NCI-H1694 treated with DMSO at 0.1 percent for 48 hours (cell line): ENCODE measurements at regions not wholly inside any gene's neighbourhood (a gene's known extent, or its start where the extent isn't known, plus 50 kb on each side); places are given as distances from the start of the nearest gene placed in this dataset.
A peak's percentile ranks its signal among the peaks of the same experiment; 100 is the strongest.
"Not testable (repeated sequence)": the region's sequence is repeated elsewhere in the genome, so short reads cannot be mapped to it uniquely, and the experiment has no call there.

ENCODE experiments used
- DNase-seq: peaks from one replicate; lab custom pipeline; 2025; lab: John Stamatoyannopoulos, UW

DNA sequence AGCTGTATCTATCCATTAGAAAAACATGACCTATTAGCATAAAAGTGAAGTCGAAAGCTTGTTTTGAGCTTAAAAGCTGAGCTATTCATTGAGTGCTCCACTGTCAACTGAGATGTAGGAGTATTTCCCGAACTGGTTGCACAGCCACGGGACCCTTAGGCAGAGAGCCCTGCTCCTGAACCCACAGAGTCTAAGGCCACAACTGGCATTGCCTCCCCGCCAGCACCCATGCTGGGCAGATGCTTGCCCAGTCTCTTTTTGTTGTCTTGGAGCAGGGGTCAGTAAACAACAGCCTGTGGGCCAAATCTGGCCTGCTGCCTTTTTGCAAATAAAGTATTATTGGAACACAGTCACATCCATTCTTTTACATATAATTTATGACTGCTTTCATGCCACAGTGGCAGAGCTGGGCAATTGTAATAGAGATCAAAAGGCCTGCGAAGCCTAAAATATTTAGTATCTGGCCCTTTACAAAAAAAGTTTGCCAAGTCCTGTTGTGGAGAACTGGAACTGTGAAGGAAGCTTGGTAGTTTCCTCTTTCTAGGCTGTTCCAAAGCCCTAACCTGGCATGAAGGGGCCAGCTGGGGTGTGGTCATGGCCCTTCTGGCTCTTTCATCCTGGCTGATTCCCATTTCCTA is 58.4 kb upstream of the WAPL start:
- no peak for DNase-seq

DNA sequence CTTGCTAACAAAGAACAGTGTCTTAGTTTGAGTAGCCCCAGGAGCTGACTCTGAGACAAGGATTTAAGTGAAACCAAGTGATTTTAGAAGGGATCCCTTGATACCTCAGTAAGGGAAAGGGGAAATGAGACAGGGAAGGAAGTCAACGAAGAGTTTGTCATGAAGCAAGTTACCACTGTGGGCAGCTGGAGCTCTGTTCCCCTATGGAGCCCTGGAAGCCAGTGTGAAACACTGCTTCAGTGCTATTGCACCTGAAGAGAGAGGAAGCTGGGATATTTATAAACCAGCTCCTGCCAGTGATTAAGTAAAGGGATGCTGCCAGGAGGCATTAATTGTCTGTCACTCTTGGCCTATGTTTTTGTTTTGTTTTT is 58.9 kb upstream of the WAPL start:
- no peak for DNase-seq

DNA sequence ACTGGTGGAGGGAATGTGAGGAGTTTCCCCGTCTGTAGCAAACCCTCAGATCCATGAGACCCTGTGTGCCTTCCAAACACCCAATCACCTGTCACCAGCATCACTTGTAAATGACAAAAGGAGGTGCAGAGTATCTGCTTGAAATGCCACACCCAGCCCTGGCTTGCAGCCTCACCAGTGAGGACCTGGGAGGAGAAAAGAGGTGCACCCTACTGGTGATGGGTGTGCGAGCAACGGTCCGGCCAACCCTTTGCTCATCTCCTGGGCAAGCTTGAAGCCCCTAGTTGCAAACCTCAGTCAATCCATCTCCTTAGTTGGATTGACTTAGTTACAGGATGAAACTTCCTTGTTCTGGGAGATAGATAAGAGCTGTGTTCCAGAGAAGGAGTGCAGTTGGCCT is 62.4 kb upstream of the WAPL start:
- no peak for DNase-seq

DNA sequence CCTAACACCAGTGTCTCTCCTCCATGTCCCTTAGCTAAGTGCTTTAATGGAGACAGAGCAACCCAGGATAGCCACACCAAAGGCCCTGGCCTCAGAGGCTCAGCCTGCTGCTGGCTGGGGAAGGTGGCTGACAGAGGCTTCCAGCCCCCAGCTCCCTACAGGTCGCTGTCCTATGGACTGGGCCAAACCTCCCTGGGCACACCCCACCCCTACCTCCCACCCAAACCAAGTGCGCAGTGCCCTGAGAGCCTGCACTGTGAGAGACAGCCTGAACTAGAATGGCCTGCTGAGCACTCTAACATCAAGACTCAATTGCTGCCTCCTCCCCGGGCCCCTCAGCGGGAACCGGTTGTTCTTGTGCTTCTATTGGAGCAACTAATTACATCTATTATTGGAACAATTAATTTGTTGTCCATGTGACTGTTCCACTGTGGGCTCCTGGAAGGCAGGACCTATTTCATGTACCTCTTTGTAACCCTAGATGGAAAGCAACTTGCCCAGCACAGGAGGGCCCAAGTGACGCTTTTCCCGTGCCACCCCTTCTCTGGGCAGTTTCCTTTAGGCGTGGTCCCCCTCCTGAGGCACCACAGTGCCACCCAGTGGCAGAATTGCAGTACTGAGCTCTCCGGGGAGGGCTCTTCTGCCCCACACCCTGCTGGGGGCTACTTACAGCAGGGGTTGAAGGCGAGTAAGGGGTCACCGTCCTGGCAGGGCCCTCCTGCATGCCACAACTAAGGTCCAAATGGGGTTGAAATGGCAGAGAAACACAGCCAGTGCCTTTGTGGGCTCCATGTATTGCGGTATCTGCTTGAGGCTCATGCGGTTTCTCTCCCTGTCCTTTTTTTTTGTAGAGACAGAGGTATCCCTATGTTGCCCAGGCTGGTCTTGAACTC is 63.7 kb upstream of the WAPL start:
- peak; percentile 57 for DNase-seq

DNA sequence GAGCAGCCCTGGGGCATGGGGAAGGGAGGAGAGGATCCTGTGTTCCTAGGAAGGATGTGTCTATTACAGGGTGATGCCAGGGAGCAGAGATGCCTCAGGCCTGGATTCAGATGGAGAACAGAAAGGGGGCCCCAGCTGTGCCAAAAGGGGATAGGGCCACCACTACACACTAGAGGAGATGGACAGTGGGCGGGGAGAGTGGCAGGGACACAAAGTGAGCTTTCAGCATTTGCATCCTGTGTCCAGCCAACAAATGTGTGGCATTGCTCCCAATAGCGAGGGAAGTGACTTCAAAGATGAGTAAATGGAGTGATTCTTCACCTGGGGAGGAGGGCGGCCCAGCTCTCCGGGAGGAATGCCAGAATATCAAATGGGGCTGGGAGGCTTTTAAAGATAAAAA is 64.9 kb upstream of the WAPL start:
- DNase-seq = no peak

DNA sequence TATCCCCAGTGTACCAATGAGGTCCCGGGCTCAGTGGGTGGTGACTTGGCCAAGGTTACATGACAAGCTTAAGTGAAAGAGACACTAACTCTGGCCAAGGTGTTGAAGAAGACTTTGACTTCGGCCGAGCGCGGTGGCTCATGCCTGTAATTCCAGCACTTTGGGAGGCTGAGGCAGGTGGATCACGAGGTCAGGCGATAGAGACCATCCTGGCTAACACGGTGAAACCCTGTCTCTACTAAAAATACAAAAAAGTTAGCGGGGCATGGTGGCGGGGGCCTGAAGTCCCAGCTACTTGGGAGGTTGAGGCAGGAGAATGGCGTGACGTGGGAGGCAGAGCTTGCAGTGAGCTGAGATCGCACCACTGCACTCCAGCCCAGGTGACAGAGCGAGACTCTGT is 65.6 kb upstream of the OPN4 start:
- DNase-seq = not testable (repeated sequence)

DNA sequence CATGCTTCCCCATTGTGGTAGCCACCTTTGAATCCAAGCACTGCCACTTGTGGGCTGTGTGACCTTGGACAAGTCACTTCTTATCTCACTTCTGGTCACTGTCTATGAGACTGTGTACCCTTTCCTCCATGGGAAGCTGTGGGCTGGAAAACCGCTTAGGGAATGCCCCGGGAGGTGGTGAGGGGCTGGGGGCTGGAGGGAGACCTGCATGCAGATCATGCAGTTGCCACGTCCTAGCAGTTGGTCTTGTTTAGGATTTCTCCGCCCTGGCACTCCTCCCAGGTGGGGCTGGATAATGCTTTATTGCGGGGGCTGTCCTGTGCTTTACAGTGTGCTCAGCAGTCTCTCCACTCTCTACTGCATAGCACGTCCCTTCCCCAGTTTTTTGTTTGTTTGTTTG is 62.9 kb upstream of the OPN4 start:
- DNase-seq = no peak

DNA sequence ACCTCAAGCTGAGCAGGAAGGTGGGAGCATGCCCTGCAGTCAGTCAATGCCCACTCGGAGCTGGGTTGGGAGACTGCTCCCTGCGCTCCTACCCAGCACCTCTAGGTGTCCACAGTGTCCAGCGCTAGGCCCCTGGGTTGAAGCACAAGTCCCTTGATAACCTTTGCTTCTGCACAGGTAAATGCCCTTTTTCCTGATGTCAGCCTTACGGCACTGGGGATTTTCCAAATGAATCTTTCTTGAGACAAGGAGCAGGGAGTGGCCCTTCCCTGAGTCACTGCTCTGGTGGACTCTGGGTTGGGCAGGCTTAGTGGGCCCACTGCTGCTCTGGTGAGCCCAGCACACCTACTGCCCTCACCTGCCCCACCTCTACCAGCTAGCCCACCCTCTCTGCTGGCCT is 61.9 kb upstream of the OPN4 start:
- no peak for DNase-seq

DNA sequence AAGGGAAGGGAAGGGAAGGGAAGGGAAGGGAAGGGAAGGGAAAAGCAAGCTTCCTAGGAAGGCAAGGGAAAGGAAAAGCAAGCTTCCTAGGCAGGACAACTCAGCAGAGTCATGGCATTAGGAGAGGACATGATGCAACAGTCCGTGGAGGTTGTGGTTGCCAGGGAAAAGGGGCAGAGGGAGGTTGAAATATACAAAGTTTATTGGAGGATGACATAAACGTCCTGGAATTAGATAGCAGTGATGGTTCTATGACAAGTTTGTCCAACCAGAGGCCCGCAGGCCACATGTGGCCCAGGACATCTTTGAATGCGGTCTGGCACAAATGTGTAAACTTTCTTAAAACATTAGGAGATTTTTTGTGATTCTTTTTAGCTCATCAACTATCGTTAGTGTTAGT is 59.8 kb upstream of the OPN4 start:
- DNase-seq = no peak

DNA sequence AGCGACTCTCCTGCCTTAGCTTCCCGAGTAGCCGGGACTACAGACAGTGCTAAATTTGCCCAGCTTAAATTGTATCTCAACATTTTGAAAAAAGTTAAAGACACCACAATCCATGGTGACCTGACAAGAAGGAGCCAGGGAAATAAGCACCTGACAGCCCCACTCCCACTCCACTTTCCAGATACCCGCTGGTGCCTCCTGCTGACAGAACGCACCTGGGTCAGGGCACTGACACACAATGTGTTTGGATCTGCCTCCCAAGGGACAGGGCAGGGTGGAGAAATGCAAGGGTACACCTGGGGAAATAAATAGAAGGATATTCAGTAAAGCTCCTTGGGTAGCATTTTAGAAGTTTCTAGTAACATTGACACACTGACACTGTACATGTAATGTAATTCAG is 58.9 kb upstream of the OPN4 start:
- DNase-seq = no peak

DNA sequence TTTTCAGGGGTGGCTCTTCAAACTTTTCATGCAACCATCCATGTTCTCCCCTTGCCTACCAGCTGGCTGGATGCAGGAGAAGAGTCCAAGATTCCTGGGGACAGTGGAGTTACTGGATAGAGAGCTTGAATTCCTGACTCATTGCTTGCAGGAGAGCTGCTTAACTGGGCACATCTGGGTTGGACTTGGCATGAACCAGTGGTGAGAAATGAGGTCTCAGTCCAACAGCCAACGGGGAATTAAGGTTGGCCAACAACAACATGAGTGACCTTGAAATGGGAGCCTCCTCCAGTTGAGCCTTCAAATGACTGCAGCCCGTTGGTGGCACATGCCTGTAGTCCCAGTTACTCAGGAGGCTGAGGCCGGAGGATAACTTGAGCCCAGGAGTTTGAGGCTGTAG is 58.1 kb upstream of the OPN4 start:
- DNase-seq = no peak

DNA sequence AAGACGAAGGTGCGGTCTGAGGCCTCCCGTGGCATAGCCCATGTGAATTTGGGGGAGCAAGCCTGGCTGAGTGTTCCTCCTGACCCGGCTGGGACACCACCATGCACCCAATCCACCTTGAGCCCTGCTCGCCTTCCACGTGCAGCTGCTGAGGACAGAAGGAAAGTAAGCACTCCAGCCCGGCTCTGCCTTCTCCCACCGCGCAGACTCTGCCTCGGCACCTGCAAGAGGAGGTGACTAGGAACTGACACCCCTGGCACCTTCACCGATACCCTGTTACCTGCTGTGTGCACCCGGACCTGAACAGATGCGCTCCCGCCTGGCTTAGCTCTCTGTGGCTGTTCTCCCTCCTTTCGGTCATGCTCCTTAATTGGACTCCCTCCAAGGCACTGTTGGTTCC is 57.0 kb upstream of the OPN4 start:
- DNase-seq = no peak

DNA sequence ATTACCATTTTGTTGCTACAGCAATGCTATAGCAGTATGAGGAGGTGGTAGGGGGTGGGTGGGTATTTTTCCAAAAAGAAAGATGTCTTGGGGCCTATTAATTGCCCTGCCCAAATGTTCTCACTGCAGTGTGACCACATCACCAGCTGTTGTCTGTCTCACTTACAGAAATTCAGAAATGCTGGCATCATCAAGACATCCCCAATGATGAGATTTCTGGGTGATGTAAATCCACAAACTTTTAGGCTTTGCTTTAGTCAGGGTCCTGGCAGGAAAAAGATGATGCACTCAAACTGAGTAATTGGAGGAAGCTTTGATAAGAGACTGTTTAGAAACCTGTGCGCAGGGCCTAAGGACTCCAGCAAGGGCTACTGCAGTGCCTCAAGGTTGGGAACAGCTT is 56.2 kb upstream of the OPN4 start:
- DNase-seq = no peak

DNA sequence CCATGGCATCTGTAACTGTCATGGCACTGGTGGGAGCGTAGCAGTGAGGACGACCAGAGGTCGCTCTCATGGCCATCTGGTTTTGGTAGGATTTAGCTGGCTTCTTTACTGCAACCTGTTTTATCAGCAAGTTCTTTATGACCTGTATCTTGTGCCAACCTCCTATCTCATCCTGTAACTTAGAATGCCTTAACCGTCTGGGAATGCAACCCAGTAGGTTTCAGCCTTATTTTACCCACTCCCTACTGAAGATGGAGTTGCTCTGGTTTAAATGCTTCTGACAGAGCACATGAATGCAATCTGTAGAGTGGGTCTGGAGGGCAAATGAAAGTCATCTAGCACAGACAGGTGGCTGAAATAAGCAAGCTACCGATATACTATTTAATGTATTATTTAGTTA is 55.3 kb upstream of the OPN4 start:
- no peak for DNase-seq

DNA sequence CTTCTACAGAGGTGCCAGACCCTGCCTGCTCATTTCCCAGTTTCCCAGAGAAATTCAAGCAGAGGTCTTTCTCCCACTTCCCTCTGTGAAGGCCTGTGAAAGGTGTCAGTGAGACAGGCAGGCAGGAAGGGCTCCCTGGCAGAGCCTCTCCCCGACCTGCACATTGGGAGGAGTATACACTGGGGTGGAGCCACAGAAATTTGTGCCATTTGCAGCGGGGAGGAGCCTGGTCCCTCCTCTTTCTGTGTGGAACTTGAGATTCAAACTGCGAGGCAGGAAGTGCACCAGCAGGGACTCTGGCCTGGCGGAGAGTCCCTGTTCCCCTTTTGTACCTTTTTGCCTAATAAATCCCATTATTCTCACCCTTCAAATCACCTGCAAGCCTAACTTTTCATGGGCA is 54.6 kb upstream of the OPN4 start:
- no peak for DNase-seq

DNA sequence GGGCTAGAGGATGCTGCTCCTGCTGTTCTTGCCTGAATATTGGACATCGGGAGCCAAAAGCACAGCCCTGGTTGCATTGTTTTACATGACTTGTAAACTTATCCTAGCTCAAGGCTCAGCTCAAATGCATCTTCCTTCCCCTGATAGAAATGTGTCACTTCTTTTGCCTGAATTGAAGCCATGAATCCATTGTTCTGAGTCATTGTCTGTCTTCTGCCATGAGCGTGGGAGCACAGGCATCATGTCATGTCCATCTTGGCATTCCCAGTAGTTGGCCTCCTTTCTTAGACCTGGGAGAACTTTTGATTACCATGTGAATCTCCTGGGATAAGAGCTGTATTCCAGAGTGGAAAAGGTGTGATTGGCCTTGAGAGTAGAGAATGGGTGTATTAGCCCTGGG is 54.1 kb upstream of the OPN4 start:
- no peak for DNase-seq

DNA sequence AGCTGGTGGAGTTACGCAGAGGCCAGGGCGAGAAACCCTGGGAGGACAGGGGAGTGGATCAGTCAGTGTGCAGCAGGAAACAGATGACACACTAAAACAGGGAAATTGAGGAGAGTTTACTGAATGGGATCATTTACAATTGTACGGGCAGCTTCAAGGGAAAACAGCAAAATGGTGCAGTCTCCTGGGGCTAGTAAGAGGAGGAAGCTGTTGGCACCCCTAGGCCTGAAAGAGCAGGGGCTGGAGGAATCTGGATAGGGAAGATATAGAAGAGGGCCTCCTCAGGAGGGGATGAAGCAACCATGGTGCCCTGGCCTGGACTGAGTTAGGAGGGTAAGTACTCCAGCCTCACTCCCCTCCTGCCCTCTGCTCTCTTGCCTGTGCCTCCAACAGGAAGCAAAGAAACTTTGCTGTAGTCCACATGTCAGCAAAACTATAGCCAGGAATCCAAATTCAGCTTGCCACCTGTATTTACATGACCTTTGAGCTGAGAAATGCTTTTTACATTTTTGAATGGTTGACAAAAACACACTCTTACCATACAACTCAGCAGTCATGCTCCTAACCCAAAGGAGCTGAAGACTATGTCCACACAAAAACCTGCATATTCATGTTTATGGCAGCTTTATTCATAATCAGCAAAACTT is 52.3 kb upstream of the OPN4 start:
- no peak for DNase-seq

DNA sequence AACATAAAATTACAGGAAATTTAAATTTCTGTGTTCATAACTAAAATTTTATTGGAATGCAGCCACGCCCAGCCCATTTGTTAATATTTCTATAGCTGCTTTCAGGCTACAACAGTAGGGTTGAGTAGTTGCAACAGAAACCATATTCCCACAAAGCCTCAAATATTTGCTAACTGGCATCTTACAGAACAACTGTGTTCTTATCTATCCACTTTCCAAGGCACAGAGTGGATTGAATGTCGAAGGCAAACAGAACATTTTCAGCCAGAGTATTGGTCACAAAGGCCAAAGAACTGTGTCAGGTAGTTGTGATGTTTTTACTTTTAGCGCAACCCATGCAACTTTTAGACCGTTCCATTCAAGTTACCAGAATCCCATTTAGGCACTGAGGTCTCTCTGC is 51.1 kb upstream of the OPN4 start:
- DNase-seq = no peak
